Psoas muscle (tissue), 7 donors: ENCODE measurements at regions not wholly inside any gene's neighbourhood (a gene's known extent, or its start where the extent isn't known, plus 50 kb on each side); places are given as distances from the start of the nearest gene placed in this dataset.

Experiments
- ATAC-seq, 4 donors: fragments of 200-7000 bp; cut with Tn5 transposase; one replicate each; pipeline ENCODE4 v1.9.1; 2020; ENCODE audit warnings: moderate library complexity in 3 of 4, mild to moderate bottlenecking in 2 of 4
- DNase-seq, 2 donors: peaks; one replicate each; pipeline ENCODE4 v3.0.0-alpha.2; 2020
- H3K27ac ChIP-seq: fragments of 200-600 bp; one replicate; pipeline ENCODE4 v1.8.0; 2022
- H3K27me3 ChIP-seq, 3 donors: fragments of 200-600 bp in 1 of 3; one replicate each; pipeline versions ENCODE4 v1.6.1 to v1.8.0; 2013 to 2022; ENCODE audit warnings: low read length in 2 of 3, mild to moderate bottlenecking in 2 of 3, moderate library complexity in 1 of 3; ENCODE audit not compliant: insufficient read depth in 3 of 3
- H3K36me3 ChIP-seq, 2 donors: fragments of 200-600 bp in 1 of 2; one replicate each; pipeline versions ENCODE4 v1.6.1 to v1.8.0; 2013 to 2022; ENCODE audit warnings: low read depth in 1 of 2, mild to moderate bottlenecking in 1 of 2, moderate library complexity in 1 of 2; ENCODE audit not compliant: insufficient read depth in 1 of 2
- H3K4me1 ChIP-seq: fragments of 200-600 bp; one replicate; pipeline ENCODE4 v1.8.0; 2022
- H3K4me3 ChIP-seq: fragments of 200-600 bp; one replicate; pipeline ENCODE4 v1.8.0; 2022; ENCODE audit warnings: mild to moderate bottlenecking
- H3K9me3 ChIP-seq: fragments of 200-600 bp; one replicate; pipeline ENCODE4 v1.8.0; 2022
- WGBS, 3 donors: extraction: QIAGEN DNeasy Blood & Tissue Kit; methylation state at CpG; one replicate each; pipeline versions ENCODE4 v1.1.6 to v1.1.7; 2013; 5-methylcytosine and 5-hydroxymethylcytosine counted together
- intact Hi-C, 2 donors: fragments of 100-400 bp; cut with DNase I; formaldehyde crosslinking; loops; one replicate each; pipeline versions ENCODE4 v1.11.0 to v1.14.2; 2022
- TF ChIP-seq, protein P1 (sequence below): fragments of 200-600 bp; IDR thresholded peaks from one replicate; pipeline ENCODE4 v1.8.0; 2022; ENCODE audit warnings: antibody characterized with exemption
- donor health status: healthy with polysubstance abuse.
- donor health status: DM: no; HTN: no; CAD: no; lungs with moderate emphysema.
- donor health status: Bipolar disorder and iron deficiency.
- donor health status: healthy.
- donor health status: DM: yes; HTN: yes; CAD: no.
- donor health status: DM: no; HTN: no; CAD: no.
- donor health status: DM: yes; HTN: yes; CAD: no.

DNA sequence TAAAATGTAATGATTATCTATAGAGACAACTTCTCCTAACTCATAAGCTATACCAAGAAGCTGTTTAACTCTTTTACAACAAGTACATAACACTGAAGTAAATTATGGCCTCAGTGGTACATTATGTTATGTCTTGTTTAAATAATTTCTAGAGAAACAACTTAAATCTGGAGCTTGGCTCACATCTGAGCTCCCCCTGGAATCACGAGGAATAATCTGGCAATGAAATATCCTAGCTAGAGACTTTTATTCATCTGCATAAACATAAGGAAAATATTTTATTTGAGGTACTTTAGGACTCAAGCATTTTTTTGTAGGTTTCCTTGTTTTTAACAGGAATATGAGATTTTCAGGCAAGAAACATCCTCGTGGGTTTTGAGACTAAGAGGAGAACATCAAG lies 354.7 kb upstream of the SLC7A11 start:
- no peaks in the 10 kb centered on the region for H3K36me3 ChIP-seq
- H3K9me3 ChIP-seq: no peaks in the 10 kb centered on the region
- intact Hi-C loops: no loop called here
- no peak overlapping the region for H3K4me3 ChIP-seq
- no peaks in the 10 kb centered on the region for H3K27me3 ChIP-seq
- no peak overlapping the region for H3K27ac ChIP-seq
- DNase-seq: no peak
- peaks cover 23% of the 10 kb centered on the region for H3K4me1 ChIP-seq
- TF ChIP-seq, protein P1, sequence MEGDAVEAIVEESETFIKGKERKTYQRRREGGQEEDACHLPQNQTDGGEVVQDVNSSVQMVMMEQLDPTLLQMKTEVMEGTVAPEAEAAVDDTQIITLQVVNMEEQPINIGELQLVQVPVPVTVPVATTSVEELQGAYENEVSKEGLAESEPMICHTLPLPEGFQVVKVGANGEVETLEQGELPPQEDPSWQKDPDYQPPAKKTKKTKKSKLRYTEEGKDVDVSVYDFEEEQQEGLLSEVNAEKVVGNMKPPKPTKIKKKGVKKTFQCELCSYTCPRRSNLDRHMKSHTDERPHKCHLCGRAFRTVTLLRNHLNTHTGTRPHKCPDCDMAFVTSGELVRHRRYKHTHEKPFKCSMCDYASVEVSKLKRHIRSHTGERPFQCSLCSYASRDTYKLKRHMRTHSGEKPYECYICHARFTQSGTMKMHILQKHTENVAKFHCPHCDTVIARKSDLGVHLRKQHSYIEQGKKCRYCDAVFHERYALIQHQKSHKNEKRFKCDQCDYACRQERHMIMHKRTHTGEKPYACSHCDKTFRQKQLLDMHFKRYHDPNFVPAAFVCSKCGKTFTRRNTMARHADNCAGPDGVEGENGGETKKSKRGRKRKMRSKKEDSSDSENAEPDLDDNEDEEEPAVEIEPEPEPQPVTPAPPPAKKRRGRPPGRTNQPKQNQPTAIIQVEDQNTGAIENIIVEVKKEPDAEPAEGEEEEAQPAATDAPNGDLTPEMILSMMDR: no peak
- ATAC-seq: no peak
- 50 to 57% (median 52%) methylated on average over 2 of the region's 2 CpGs for WGBS, 3 donors

DNA sequence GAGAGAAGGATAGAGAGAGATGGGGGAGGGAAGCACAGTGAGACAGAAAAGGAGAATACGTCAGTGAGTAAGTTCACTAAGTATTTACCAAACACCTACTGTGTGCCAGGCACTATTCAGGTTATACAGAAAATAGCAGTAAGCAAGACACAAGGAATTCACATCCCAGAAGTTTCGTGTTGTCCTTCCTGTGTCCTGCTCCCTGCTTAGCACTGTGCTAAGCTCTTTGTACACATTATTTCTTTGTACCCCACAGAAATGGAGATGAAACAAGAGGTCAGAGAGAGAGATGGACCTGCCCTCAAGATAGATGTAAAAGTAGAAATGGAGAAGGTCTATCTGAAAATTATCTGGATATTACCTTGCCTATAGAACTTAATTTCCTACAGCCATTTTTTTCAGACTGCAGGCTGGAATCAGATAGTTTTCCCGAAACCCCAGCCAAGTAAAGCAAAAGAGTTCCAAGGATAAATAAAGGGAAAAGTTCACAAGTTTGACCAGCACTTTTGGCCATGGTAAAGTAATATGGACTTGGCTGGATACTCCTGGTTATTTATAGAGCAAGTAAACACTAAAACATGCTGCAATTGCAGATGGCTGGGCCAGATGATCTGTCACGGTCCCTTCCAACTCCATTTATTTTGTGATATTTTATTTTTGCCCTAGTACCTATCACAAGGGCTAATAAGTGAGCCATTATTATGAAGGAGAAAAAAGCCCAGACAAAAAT lies 353.7 kb upstream of the SLC7A11 start:
- WGBS, 3 donors: 17 to 30% (median 19%) methylated on average over 4 of the region's 4 CpGs
- intact Hi-C loops: no loop called here
- no peaks in the 10 kb centered on the region for H3K27me3 ChIP-seq
- no peaks in the 10 kb centered on the region for H3K36me3 ChIP-seq
- peaks cover 23% of the 10 kb centered on the region for H3K4me1 ChIP-seq
- H3K4me3 ChIP-seq: no peak overlapping the region
- peak; percentile 57 to 73 (median 61) for ATAC-seq
- TF ChIP-seq, protein P1: no peak
- H3K27ac ChIP-seq: peak overlapping the region; percentile 33
- no peaks in the 10 kb centered on the region for H3K9me3 ChIP-seq
- DNase-seq: no peak

DNA sequence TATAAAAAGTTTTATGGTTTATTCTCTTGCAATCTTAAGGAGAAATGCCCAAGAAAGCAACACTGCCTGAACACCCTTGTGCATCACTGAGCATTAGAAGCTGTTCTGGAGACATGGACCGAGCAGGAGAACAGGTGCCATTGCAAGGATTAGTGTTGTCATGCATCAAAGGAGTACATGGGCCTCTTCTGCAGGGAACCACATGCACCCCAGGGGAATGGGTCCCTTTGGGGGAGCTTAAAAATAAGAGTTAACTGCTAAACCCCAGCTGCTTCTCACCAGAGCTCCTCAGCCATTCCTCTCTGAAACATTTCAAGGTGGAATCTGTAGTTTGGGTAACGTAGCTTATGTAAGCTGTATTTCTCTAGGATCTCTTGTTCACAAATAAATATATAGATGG lies 353.0 kb upstream of the SLC7A11 start:
- TF ChIP-seq, protein P1: no peak
- Histone ChIP-seq H3K9me3 (no peaks in the 10 kb centered on the region), H3K27ac (no peak overlapping the region), H3K27me3 (no peaks in the 10 kb centered on the region), H3K4me3 (no peak overlapping the region), H3K4me1 (peaks cover 23% of the 10 kb centered on the region), H3K36me3 (no peaks in the 10 kb centered on the region)
- 67 to 83% (median 77%) methylated on average over 2 of the region's 2 CpGs for WGBS, 3 donors
- intact Hi-C loops: no loop called here
- DNase-seq: no peak
- ATAC-seq: no peak

DNA sequence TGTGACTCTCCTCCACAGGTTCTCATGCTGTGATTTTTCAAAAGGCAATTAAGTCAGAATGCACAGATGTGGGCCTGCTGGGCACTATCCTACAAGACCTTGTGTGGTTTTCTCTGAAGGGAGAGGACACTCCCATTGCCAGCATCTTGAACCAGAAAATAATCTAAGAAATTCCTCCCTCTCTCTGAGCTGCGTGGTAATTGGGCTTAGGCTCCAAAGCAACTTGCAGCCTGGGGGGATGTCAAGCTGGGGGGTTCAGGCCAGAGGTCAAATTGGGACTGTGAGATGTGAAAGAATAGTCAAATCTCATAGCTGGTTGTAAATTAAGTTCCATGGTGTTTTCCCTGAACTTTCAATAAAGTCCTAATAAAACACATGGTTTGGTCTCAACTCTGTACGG lies 350.6 kb upstream of the SLC7A11 start:
- H3K27ac ChIP-seq: no peak overlapping the region
- no peak for ATAC-seq
- WGBS, 3 donors: 49 to 65% (median 58%) methylated on average over 2 of the region's 2 CpGs
- H3K27me3 ChIP-seq: no peaks in the 10 kb centered on the region
- H3K36me3 ChIP-seq: no peaks in the 10 kb centered on the region
- no peaks in the 10 kb centered on the region for H3K9me3 ChIP-seq
- DNase-seq: no peak
- peaks cover 19% of the 10 kb centered on the region for H3K4me1 ChIP-seq
- no peak overlapping the region for H3K4me3 ChIP-seq
- intact Hi-C loops: no loop called here
- TF ChIP-seq, protein P1: no peak

DNA sequence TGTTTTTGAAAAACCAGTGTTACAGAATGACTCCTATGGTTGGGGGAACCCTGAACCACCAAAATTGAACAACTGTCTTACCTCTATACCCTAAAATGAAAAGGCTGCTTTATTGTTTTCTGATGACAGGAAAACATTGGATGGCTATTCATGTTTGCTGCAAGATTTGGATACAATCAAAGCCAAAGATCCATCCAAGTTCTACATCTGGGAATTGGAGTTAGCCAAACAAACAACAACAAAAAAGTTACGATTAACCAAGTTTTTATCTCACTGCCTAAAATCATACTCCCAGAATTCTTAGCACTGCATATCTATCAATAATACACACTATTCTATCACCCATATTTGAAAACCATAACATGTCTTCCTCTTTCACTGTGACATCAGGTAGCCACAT lies 349.7 kb upstream of the SLC7A11 start:
- H3K36me3 ChIP-seq: no peaks in the 10 kb centered on the region
- TF ChIP-seq, protein P1: no peak
- peaks cover 13% of the 10 kb centered on the region for H3K4me1 ChIP-seq
- no peak for DNase-seq
- H3K27ac ChIP-seq: no peak overlapping the region
- H3K27me3 ChIP-seq: no peaks in the 10 kb centered on the region
- H3K9me3 ChIP-seq: no peaks in the 10 kb centered on the region
- intact Hi-C loops: no loop called here
- WGBS, 3 donors: 16 to 29% (median 24%) methylated on average over 1 of the region's 1 CpG
- no peak for ATAC-seq
- no peak overlapping the region for H3K4me3 ChIP-seq
